ENCODE measurements at regions not wholly inside any gene's neighbourhood (a gene's known extent, or its start where the extent isn't known, plus 50 kb on each side); places are given as distances from the start of the nearest gene placed in this dataset.

DNA sequence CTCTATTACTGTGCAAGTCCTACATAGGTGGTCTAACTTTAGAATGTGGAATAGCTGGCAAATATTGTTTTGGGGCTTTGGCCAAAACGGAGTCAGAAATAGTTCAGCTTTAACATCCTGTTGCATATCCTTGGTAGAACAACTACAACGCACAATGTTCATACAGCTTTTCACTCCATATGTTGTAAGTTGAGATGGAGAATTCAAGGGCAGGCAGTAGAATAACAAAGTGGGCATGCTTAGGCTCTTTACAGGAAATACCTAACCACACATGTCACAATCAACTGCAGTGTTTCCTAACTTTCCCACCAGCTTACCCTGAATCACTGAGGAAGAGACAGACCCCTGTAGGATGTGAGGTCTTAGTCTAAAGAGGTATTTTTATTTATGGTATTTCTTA lies 122.3 kb downstream of the PPP1R3A start (continued):
- TF ChIP-seq, protein P1, sequence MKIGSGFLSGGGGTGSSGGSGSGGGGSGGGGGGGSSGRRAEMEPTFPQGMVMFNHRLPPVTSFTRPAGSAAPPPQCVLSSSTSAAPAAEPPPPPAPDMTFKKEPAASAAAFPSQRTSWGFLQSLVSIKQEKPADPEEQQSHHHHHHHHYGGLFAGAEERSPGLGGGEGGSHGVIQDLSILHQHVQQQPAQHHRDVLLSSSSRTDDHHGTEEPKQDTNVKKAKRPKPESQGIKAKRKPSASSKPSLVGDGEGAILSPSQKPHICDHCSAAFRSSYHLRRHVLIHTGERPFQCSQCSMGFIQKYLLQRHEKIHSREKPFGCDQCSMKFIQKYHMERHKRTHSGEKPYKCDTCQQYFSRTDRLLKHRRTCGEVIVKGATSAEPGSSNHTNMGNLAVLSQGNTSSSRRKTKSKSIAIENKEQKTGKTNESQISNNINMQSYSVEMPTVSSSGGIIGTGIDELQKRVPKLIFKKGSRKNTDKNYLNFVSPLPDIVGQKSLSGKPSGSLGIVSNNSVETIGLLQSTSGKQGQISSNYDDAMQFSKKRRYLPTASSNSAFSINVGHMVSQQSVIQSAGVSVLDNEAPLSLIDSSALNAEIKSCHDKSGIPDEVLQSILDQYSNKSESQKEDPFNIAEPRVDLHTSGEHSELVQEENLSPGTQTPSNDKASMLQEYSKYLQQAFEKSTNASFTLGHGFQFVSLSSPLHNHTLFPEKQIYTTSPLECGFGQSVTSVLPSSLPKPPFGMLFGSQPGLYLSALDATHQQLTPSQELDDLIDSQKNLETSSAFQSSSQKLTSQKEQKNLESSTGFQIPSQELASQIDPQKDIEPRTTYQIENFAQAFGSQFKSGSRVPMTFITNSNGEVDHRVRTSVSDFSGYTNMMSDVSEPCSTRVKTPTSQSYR (CRISPR knock-in tag; IDR thresholded peaks at IDR 0.05) = no peak
- TF ChIP-seq, protein P2, sequence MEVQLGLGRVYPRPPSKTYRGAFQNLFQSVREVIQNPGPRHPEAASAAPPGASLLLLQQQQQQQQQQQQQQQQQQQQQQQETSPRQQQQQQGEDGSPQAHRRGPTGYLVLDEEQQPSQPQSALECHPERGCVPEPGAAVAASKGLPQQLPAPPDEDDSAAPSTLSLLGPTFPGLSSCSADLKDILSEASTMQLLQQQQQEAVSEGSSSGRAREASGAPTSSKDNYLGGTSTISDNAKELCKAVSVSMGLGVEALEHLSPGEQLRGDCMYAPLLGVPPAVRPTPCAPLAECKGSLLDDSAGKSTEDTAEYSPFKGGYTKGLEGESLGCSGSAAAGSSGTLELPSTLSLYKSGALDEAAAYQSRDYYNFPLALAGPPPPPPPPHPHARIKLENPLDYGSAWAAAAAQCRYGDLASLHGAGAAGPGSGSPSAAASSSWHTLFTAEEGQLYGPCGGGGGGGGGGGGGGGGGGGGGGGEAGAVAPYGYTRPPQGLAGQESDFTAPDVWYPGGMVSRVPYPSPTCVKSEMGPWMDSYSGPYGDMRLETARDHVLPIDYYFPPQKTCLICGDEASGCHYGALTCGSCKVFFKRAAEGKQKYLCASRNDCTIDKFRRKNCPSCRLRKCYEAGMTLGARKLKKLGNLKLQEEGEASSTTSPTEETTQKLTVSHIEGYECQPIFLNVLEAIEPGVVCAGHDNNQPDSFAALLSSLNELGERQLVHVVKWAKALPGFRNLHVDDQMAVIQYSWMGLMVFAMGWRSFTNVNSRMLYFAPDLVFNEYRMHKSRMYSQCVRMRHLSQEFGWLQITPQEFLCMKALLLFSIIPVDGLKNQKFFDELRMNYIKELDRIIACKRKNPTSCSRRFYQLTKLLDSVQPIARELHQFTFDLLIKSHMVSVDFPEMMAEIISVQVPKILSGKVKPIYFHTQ (CRISPR knock-in tag; IDR thresholded peaks at IDR 0.05) = no peak

DNA sequence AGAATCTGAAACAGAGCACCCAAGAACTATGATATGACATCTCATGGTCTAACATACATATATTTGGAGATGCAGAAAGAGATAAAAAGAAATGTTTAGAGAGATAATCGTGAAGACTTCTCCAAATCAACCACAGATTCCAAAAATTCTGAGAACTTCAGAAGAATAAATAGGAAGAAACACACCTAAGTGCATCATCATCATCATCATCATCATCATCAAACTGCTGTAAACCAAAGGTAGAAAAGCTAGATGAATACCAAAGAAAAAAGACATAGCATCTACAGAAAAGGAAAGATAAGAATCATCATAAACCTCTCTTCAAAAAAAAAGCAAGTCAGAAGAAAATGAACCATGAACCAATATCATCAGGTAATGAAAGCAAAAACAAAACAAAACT lies 124.2 kb downstream of the PPP1R3A start:
- Mint-ChIP-seq H3K9me3 (no peaks in the 10 kb centered on the region), H3K4me1 (peaks cover 7% of the 10 kb centered on the region; the same call in 1 of the 2 replicates), H3K4me3 (no peak overlapping the region), H3K36me3 (no peaks in the 10 kb centered on the region), H3K27me3 (ENCODE audit: low read depth) (no peaks in the 10 kb centered on the region), H3K27ac (no peak overlapping the region)
- ATAC-seq (no peak), DNase-seq (ENCODE audit: low spot score) (no peak)
- CTCF ChIA-PET = no interaction called here
- POLR2A ChIA-PET = no interaction called here
- TF ChIP-seq MXD4 (CRISPR knock-in tag; IDR thresholded peaks at IDR 0.05; ENCODE audit: borderline replicate concordance) (no peak), NFATC4 (CRISPR knock-in tag; IDR thresholded peaks at IDR 0.05) (no peak), OVOL2 (CRISPR knock-in tag; IDR thresholded peaks at IDR 0.05; ENCODE audit: borderline replicate concordance) (no peak), NFE2L1 (CRISPR knock-in tag; IDR thresholded peaks at IDR 0.05) (no peak), JUN (CRISPR knock-in tag; IDR thresholded peaks at IDR 0.05) (no peak), IRF2 (CRISPR knock-in tag; IDR thresholded peaks at IDR 0.05; ENCODE audit: borderline replicate concordance, low read depth) (no peak), NFYB (CRISPR knock-in tag; conservative IDR thresholded peaks at IDR 0.05; ENCODE audit: low read depth) (no peak), ATF1 (CRISPR knock-in tag; IDR thresholded peaks at IDR 0.05) (no peak), ZNF219 (CRISPR knock-in tag; IDR thresholded peaks at IDR 0.05; ENCODE audit: borderline replicate concordance) (no peak), HMGA2 (CRISPR knock-in tag; IDR thresholded peaks at IDR 0.05) (no peak), NR1H2 (CRISPR knock-in tag; IDR thresholded peaks at IDR 0.05) (no peak), FOXK1 (CRISPR knock-in tag; IDR thresholded peaks at IDR 0.05) (no peak), CREB1 (CRISPR knock-in tag; IDR thresholded peaks at IDR 0.05) (no peak), ETV6 (CRISPR knock-in tag; IDR thresholded peaks at IDR 0.05) (no peak), FOXJ3 (CRISPR knock-in tag; IDR thresholded peaks at IDR 0.05; ENCODE audit: borderline replicate concordance) (no peak), ZNF396 (CRISPR knock-in tag; IDR thresholded peaks at IDR 0.05; ENCODE audit: borderline replicate concordance) (no peak)
- TF ChIP-seq, protein P3, sequence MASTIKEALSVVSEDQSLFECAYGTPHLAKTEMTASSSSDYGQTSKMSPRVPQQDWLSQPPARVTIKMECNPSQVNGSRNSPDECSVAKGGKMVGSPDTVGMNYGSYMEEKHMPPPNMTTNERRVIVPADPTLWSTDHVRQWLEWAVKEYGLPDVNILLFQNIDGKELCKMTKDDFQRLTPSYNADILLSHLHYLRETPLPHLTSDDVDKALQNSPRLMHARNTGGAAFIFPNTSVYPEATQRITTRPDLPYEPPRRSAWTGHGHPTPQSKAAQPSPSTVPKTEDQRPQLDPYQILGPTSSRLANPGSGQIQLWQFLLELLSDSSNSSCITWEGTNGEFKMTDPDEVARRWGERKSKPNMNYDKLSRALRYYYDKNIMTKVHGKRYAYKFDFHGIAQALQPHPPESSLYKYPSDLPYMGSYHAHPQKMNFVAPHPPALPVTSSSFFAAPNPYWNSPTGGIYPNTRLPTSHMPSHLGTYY (CRISPR knock-in tag; IDR thresholded peaks at IDR 0.05) = no peak
- TF ChIP-seq, protein P4, sequence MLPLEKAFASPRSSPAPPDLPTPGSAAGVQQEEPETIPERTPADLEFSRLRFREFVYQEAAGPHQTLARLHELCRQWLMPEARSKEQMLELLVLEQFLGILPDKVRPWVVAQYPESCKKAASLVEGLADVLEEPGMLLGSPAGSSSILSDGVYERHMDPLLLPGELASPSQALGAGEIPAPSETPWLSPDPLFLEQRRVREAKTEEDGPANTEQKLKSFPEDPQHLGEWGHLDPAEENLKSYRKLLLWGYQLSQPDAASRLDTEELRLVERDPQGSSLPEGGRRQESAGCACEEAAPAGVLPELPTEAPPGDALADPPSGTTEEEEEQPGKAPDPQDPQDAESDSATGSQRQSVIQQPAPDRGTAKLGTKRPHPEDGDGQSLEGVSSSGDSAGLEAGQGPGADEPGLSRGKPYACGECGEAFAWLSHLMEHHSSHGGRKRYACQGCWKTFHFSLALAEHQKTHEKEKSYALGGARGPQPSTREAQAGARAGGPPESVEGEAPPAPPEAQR (CRISPR knock-in tag; IDR thresholded peaks at IDR 0.05) = no peak
- TF ChIP-seq, protein P5, sequence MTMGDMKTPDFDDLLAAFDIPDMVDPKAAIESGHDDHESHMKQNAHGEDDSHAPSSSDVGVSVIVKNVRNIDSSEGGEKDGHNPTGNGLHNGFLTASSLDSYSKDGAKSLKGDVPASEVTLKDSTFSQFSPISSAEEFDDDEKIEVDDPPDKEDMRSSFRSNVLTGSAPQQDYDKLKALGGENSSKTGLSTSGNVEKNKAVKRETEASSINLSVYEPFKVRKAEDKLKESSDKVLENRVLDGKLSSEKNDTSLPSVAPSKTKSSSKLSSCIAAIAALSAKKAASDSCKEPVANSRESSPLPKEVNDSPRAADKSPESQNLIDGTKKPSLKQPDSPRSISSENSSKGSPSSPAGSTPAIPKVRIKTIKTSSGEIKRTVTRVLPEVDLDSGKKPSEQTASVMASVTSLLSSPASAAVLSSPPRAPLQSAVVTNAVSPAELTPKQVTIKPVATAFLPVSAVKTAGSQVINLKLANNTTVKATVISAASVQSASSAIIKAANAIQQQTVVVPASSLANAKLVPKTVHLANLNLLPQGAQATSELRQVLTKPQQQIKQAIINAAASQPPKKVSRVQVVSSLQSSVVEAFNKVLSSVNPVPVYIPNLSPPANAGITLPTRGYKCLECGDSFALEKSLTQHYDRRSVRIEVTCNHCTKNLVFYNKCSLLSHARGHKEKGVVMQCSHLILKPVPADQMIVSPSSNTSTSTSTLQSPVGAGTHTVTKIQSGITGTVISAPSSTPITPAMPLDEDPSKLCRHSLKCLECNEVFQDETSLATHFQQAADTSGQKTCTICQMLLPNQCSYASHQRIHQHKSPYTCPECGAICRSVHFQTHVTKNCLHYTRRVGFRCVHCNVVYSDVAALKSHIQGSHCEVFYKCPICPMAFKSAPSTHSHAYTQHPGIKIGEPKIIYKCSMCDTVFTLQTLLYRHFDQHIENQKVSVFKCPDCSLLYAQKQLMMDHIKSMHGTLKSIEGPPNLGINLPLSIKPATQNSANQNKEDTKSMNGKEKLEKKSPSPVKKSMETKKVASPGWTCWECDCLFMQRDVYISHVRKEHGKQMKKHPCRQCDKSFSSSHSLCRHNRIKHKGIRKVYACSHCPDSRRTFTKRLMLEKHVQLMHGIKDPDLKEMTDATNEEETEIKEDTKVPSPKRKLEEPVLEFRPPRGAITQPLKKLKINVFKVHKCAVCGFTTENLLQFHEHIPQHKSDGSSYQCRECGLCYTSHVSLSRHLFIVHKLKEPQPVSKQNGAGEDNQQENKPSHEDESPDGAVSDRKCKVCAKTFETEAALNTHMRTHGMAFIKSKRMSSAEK (CRISPR knock-in tag; IDR thresholded peaks at IDR 0.05; ENCODE audit: borderline replicate concordance) = no peak

Measured in WTC11 (cell line).